ENCODE measurements at regions not wholly inside any gene's neighbourhood (a gene's known extent, or its start where the extent isn't known, plus 50 kb on each side); places are given as distances from the start of the nearest gene placed in this dataset.

- Histone ChIP-seq H3K9ac (no peak overlapping the region), H3K9me3 (no peaks in the 10 kb centered on the region), H3K27me3 (ENCODE audit: insufficient read depth) (no peaks in the 10 kb centered on the region), H3F3A (replicated peaks; ENCODE audit: insufficient read depth) (no peaks in the 10 kb centered on the region), H3K4me1 (ENCODE audit: control insufficient read depth in 1 of 2, insufficient read depth in 2 of 2, low read depth in 1 of 2, low read length in 1 of 2) (no peaks in the 10 kb centered on the region), H3K79me2 (ENCODE audit: insufficient read depth) (no peaks in the 10 kb centered on the region), H2AFZ (ENCODE audit: low read depth) (no peak overlapping the region), H4K20me1 (ENCODE audit: insufficient read depth) (no peaks in the 10 kb centered on the region), H3K9me2 (peaks cover 5% of the 10 kb centered on the region), H3K4me2 (no peak overlapping the region), H3K4me3 (ENCODE audit: low read depth in 2 of 2, low read length in 1 of 2) (no peak overlapping the region), H3K36me3 (replicated peaks in 1 of 2; ENCODE audit: control insufficient read depth in 1 of 2, insufficient read depth in 2 of 2, low read length in 1 of 2) (no peaks in the 10 kb centered on the region), H3K27ac (ENCODE audit: low read depth in 2 of 2, low read length in 1 of 2) (no peak overlapping the region)
- DNase-seq: no peak
- POLR2A ChIA-PET: no interaction called here
- TF ChIP-seq MEF2A (IDR thresholded peaks at IDR 0.05; ENCODE audit: borderline replicate concordance, low read depth) (no peak), NFIC (IDR thresholded peaks at IDR 0.05; ENCODE audit: borderline replicate concordance) (no peak), NRF1 (IDR thresholded peaks at IDR 0.05; ENCODE audit: low read depth, low read length) (no peak), RXRA (IDR thresholded peaks at IDR 0.05; ENCODE audit: borderline replicate concordance, low read depth) (no peak), FOXJ3 (CRISPR knock-in tag; IDR thresholded peaks at IDR 0.05) (no peak), TEAD4 (IDR thresholded peaks at IDR 0.05; ENCODE audit: borderline replicate concordance, insufficient read depth) (no peak), TCF12 (IDR thresholded peaks at IDR 0.05) (no peak)
- CTCF ChIA-PET: no interaction called here
- 24% methylated on average over 2 of the region's 2 CpGs for WGBS (ENCODE audit: low lambda C conversion rate)
Measured at GRCh38 chr2:123456416-123456815, 568.7 kb upstream of the CNTNAP5 start.

- ChIA-PET POLR2A (no interaction called here), CTCF (no interaction called here)
- no peaks in the 10 kb centered on the region for H3K27me3 ChIP-seq (ENCODE audit: insufficient read depth)
- H2AFZ ChIP-seq (ENCODE audit: low read depth): no peak overlapping the region
- no peaks in the 10 kb centered on the region for H3F3A ChIP-seq (replicated peaks; ENCODE audit: insufficient read depth)
- peaks cover 5% of the 10 kb centered on the region for H3K9me2 ChIP-seq
- no peak overlapping the region for H3K9ac ChIP-seq
- H3K79me2 ChIP-seq (ENCODE audit: insufficient read depth): no peaks in the 10 kb centered on the region
- H3K36me3 ChIP-seq (replicated peaks in 1 of 2; ENCODE audit: control insufficient read depth in 1 of 2, insufficient read depth in 2 of 2, low read length in 1 of 2): no peaks in the 10 kb centered on the region
- no peak for DNase-seq
- H3K9me3 ChIP-seq: no peaks in the 10 kb centered on the region
- no peak overlapping the region for H3K4me3 ChIP-seq (ENCODE audit: low read depth in 2 of 2, low read length in 1 of 2)
- TF ChIP-seq FOXJ3 (CRISPR knock-in tag; IDR thresholded peaks at IDR 0.05): no peak
- no peak for TF ChIP-seq FOSL2 (IDR thresholded peaks at IDR 0.05; ENCODE audit: borderline replicate concordance, low read depth)
- no peak for TF ChIP-seq CHD2 (IDR thresholded peaks at IDR 0.05; ENCODE audit: low read length, partially characterized antibody)
- TF ChIP-seq MEF2A (IDR thresholded peaks at IDR 0.05; ENCODE audit: borderline replicate concordance, low read depth): no peak
- no peak for TF ChIP-seq FOXM1 (IDR thresholded peaks at IDR 0.05; ENCODE audit: low read depth)
- H3K4me2 ChIP-seq: no peak overlapping the region
- H4K20me1 ChIP-seq (ENCODE audit: insufficient read depth): no peaks in the 10 kb centered on the region
- H3K27ac ChIP-seq (ENCODE audit: low read depth in 2 of 2, low read length in 1 of 2): no peak overlapping the region
- no peaks in the 10 kb centered on the region for H3K4me1 ChIP-seq (ENCODE audit: control insufficient read depth in 1 of 2, insufficient read depth in 2 of 2, low read depth in 1 of 2, low read length in 1 of 2)
Measured at GRCh38 chr2:123463886-123464285, 561.2 kb upstream of the CNTNAP5 start.

- Histone ChIP-seq H3K4me2 (no peak overlapping the region), H4K20me1 (ENCODE audit: insufficient read depth) (no peaks in the 10 kb centered on the region), H3K36me3 (replicated peaks in 1 of 2; ENCODE audit: control insufficient read depth in 1 of 2, insufficient read depth in 2 of 2, low read length in 1 of 2) (no peaks in the 10 kb centered on the region), H3K4me3 (ENCODE audit: low read depth in 2 of 2, low read length in 1 of 2) (no peak overlapping the region), H3K9ac (no peak overlapping the region), H3K9me3 (no peaks in the 10 kb centered on the region), H3K27ac (ENCODE audit: low read depth in 2 of 2, low read length in 1 of 2) (no peak overlapping the region), H3K9me2 (no peaks in the 10 kb centered on the region; the same call in 1 of the 2 replicates), H3K27me3 (ENCODE audit: insufficient read depth) (no peaks in the 10 kb centered on the region), H3K79me2 (ENCODE audit: insufficient read depth) (no peaks in the 10 kb centered on the region), H2AFZ (ENCODE audit: low read depth) (no peak overlapping the region), H3K4me1 (ENCODE audit: control insufficient read depth in 1 of 2, insufficient read depth in 2 of 2, low read depth in 1 of 2, low read length in 1 of 2) (no peaks in the 10 kb centered on the region), H3F3A (replicated peaks; ENCODE audit: insufficient read depth) (no peaks in the 10 kb centered on the region)
- no CpG with 5 or more reads among the region's 1 CpG for WGBS (ENCODE audit: low lambda C conversion rate)
- POLR2A ChIA-PET: no interaction called here
- CTCF ChIA-PET: no interaction called here
- no peak for DNase-seq
- no peak for TF ChIP-seq POLR2AphosphoS5 (IDR thresholded peaks at IDR 0.05; ENCODE audit: low read depth, low read length)
- no peak for TF ChIP-seq EZH2phosphoT487 (IDR thresholded peaks at IDR 0.05; ENCODE audit: borderline replicate concordance, low read depth)
- no peak for TF ChIP-seq IRF3 (IDR thresholded peaks at IDR 0.05; ENCODE audit: low read depth, low read length)
- no peak for TF ChIP-seq USF1 (IDR thresholded peaks at IDR 0.05; ENCODE audit: borderline replicate concordance, low read depth)
- TF ChIP-seq GATA2 (CRISPR knock-in tag; IDR thresholded peaks at IDR 0.05): no peak
- TF ChIP-seq TAF1 (IDR thresholded peaks at IDR 0.05; ENCODE audit: borderline replicate concordance, low read depth, low read length): no peak
- TF ChIP-seq RAD21 (IDR thresholded peaks at IDR 0.05; ENCODE audit: low read length): no peak
- TF ChIP-seq RFX5 (IDR thresholded peaks at IDR 0.05; ENCODE audit: low read length): no peak
- TF ChIP-seq CHD2 (IDR thresholded peaks at IDR 0.05; ENCODE audit: low read length, partially characterized antibody): no peak
- no peak for TF ChIP-seq TCF12 (IDR thresholded peaks at IDR 0.05)
- TF ChIP-seq, protein P1, sequence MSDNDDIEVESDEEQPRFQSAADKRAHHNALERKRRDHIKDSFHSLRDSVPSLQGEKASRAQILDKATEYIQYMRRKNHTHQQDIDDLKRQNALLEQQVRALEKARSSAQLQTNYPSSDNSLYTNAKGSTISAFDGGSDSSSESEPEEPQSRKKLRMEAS (IDR thresholded peaks at IDR 0.05; ENCODE audit: low read depth): no peak
Measured at GRCh38 chr2:123468071-123468470, 557.0 kb upstream of the CNTNAP5 start.

Measured in SK-N-SH (cell line).